ENCODE measurements at regions not wholly inside any gene's neighbourhood (a gene's known extent, or its start where the extent isn't known, plus 50 kb on each side); places are given as distances from the start of the nearest gene placed in this dataset.

- peaks cover 5% of the 10 kb centered on the region for H3K27me3 Mint-ChIP-seq (ENCODE audit: insufficient read depth, low read depth, poor library complexity)
- H3K4me3 Mint-ChIP-seq = no peak overlapping the region
- DNase-seq (ENCODE audit: low spot score) (no peak), ATAC-seq (no peak)
- Histone ChIP-seq H2AFZ (no peak overlapping the region), H4K20me1 (replicated peaks; ENCODE audit: insufficient read depth) (no peaks in the 10 kb centered on the region), H3K9me2 (ENCODE audit: insufficient read depth) (no peaks in the 10 kb centered on the region), H3K27ac (ENCODE audit: low read depth) (no peak overlapping the region), H3K4me3 (no peak overlapping the region), H3K4me1 (ENCODE audit: insufficient read depth) (peaks cover 17% of the 10 kb centered on the region; the same call in 1 of the 2 replicates), H3K36me3 (ENCODE audit: insufficient read depth) (no peaks in the 10 kb centered on the region), H3K4me2 (no peak overlapping the region), H3K79me2 (replicated peaks; ENCODE audit: insufficient read depth) (no peaks in the 10 kb centered on the region), H3F3A (replicated peaks; ENCODE audit: low read depth) (no peaks in the 10 kb centered on the region), H3K27me3 (ENCODE audit: insufficient read depth) (no peaks in the 10 kb centered on the region)
- H3K4me1 Mint-ChIP-seq = peaks cover 25% of the 10 kb centered on the region
- TF ChIP-seq ETS1 (IDR thresholded peaks at IDR 0.05) = no peak
- no peak for TF ChIP-seq JUNB (IDR thresholded peaks at IDR 0.05; ENCODE audit: unreplicated experiment)
- no peak for TF ChIP-seq ZNF462 (CRISPR knock-in tag; IDR thresholded peaks at IDR 0.05)
- no peak for TF ChIP-seq ZNF331 (CRISPR knock-in tag; IDR thresholded peaks at IDR 0.05; ENCODE audit: low read depth)
- TF ChIP-seq NANOG (IDR thresholded peaks at IDR 0.05; ENCODE audit: borderline replicate concordance) = no peak
- no peak for TF ChIP-seq CTCF (conservative IDR thresholded peaks at IDR 0.05; ENCODE audit: low read depth in 2 of 2)
- no peak for TF ChIP-seq EZH2phosphoT487 (IDR thresholded peaks at IDR 0.05; ENCODE audit: unreplicated experiment)
- TF ChIP-seq EZH2 (IDR thresholded peaks at IDR 0.05; ENCODE audit: low read depth, unreplicated experiment) = no peak
- TF ChIP-seq CREB1 (CRISPR knock-in tag; IDR thresholded peaks at IDR 0.05; ENCODE audit: low read depth) = no peak
- no peak for TF ChIP-seq POLR2AphosphoS5 (IDR thresholded peaks at IDR 0.05; ENCODE audit: low read depth)
- TF ChIP-seq REST (IDR thresholded peaks at IDR 0.05; ENCODE audit: unreplicated experiment) = no peak
- no peak for TF ChIP-seq STAT1 (IDR thresholded peaks at IDR 0.05; ENCODE audit: unreplicated experiment)
- no peak for TF ChIP-seq ZNF114 (CRISPR knock-in tag; IDR thresholded peaks at IDR 0.05)
- H3K9me3 Mint-ChIP-seq = no peaks in the 10 kb centered on the region
- H3K27ac Mint-ChIP-seq = no peak overlapping the region
- H3K36me3 Mint-ChIP-seq (ENCODE audit: low read depth) = no peaks in the 10 kb centered on the region
Measured at GRCh38 chr9:38308136-38308535, 84.4 kb upstream of the ALDH1B1 start.

All from GM23338 (cell line).